Keratinocyte (primary cell): ENCODE measurements at regions not wholly inside any gene's neighbourhood (a gene's known extent, or its start where the extent isn't known, plus 50 kb on each side); places are given as distances from the start of the nearest gene placed in this dataset.

ENCODE experiments used
- EZH2 ChIP-seq: IDR thresholded peaks from one replicate; pipeline ENCODE4 v1.6.1; 2012; ENCODE audit warnings: inconsistent platforms, mild to moderate bottlenecking, low read length, moderate library complexity
- TF ChIP-seq, protein P1 (sequence below), 3 experiments: IDR thresholded peaks in 1 of 3; conservative IDR thresholded peaks in 1 of 3; optimal IDR thresholded peaks in 1 of 3; 2 replicates in 2 of 3; 3 replicates in 1 of 3; pipeline versions ENCODE3 to v1.5.1; 2011; ENCODE audit warnings: low read length in 3 of 3, mild to moderate bottlenecking in 3 of 3, moderate library complexity in 2 of 3, control low read depth in 1 of 3, inconsistent platforms in 1 of 3; ENCODE audit not compliant: insufficient read depth in 2 of 3; ENCODE audit errors: extremely low read depth in 1 of 3

DNA sequence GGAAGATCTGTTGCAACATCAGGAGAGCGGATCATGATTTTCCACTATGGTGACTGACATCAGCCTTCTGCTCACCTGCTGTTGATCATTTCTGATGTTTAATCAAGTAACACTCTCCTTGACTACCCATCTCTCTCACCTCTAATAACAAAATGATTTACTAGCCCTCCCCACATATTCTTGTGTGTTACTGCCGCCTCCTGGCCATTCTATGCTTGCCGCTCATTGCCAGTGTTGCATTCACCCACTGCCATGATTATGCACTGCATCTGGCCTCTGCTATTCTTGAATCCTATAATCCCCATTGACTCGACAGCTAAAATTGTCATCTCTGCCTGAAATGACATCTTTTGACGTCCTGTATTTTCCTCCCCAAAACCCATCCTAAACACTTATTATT, 113.8 kb downstream of the RERGL start:
- TF ChIP-seq, protein P1, sequence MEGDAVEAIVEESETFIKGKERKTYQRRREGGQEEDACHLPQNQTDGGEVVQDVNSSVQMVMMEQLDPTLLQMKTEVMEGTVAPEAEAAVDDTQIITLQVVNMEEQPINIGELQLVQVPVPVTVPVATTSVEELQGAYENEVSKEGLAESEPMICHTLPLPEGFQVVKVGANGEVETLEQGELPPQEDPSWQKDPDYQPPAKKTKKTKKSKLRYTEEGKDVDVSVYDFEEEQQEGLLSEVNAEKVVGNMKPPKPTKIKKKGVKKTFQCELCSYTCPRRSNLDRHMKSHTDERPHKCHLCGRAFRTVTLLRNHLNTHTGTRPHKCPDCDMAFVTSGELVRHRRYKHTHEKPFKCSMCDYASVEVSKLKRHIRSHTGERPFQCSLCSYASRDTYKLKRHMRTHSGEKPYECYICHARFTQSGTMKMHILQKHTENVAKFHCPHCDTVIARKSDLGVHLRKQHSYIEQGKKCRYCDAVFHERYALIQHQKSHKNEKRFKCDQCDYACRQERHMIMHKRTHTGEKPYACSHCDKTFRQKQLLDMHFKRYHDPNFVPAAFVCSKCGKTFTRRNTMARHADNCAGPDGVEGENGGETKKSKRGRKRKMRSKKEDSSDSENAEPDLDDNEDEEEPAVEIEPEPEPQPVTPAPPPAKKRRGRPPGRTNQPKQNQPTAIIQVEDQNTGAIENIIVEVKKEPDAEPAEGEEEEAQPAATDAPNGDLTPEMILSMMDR (optimal IDR thresholded peaks at IDR 0.05 in 1 of 3, IDR thresholded peaks at IDR 0.05 in 1 of 3, conservative IDR thresholded peaks at IDR 0.05 in 1 of 3; ENCODE audit: extremely low read depth in 1 of 3, insufficient read depth in 2 of 3, low read length in 3 of 3), result peak; percentile 22 to 56 (median 37)
- TF ChIP-seq EZH2, result no peak
